Testis (tissue), 2 donors: ENCODE measurements at regions not wholly inside any gene's neighbourhood (a gene's known extent, or its start where the extent isn't known, plus 50 kb on each side); places are given as distances from the start of the nearest gene placed in this dataset.

ENCODE experiments used
- POLR2A ChIP-seq: fragments of 450-650 bp; IDR thresholded peaks from one replicate; pipeline ENCODE4 v1.6.1; 2017; ENCODE audit warnings: antibody characterized with exemption, mild to moderate bottlenecking, moderate library complexity
- TF ChIP-seq, protein P1 (sequence below), 3 experiments: fragments of 450-650 bp in 2 of 3; fragments of 200-600 bp in 1 of 3; sonication (generic) in 1 of 3; IDR thresholded peaks; one replicate each; pipeline ENCODE4 v1.5.1; 2016 to 2019; ENCODE audit warnings: antibody characterized with exemption in 3 of 3, mild to moderate bottlenecking in 2 of 3, moderate library complexity in 1 of 3

DNA sequence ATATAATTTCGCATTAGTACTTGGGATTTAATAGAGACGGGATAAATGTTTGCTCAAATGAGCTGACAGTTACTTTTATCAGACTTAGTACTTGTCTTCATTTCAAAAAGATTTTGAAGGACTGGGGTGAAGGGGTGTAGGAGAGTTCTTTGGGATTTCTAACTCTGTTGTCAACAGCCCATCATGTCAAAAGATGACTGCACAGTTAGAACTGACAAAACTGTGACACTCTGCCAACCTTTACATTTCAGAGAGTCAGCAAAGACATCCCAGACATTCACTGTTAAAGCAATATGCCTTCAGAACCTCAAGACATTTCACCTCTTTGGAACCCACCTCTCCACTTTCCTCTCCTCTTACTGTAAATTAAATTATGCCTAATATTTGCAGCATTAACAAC, 285.4 kb upstream of the SPHKAP start:
- TF ChIP-seq, protein P1, sequence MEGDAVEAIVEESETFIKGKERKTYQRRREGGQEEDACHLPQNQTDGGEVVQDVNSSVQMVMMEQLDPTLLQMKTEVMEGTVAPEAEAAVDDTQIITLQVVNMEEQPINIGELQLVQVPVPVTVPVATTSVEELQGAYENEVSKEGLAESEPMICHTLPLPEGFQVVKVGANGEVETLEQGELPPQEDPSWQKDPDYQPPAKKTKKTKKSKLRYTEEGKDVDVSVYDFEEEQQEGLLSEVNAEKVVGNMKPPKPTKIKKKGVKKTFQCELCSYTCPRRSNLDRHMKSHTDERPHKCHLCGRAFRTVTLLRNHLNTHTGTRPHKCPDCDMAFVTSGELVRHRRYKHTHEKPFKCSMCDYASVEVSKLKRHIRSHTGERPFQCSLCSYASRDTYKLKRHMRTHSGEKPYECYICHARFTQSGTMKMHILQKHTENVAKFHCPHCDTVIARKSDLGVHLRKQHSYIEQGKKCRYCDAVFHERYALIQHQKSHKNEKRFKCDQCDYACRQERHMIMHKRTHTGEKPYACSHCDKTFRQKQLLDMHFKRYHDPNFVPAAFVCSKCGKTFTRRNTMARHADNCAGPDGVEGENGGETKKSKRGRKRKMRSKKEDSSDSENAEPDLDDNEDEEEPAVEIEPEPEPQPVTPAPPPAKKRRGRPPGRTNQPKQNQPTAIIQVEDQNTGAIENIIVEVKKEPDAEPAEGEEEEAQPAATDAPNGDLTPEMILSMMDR (IDR thresholded peaks at IDR 0.05): no peak
- TF ChIP-seq POLR2A: no peak
